ENCODE measurements at regions not wholly inside any gene's neighbourhood (a gene's known extent, or its start where the extent isn't known, plus 50 kb on each side); places are given as distances from the start of the nearest gene placed in this dataset.

- TF ChIP-seq EZH2 (IDR thresholded peaks at IDR 0.05; ENCODE audit: borderline replicate concordance, low read length) = no peak
- no peak for TF ChIP-seq CTCF (IDR thresholded peaks at IDR 0.05; ENCODE audit: low read length)
These were observed 118.3 kb downstream of the NCOR2 start for GRCh38 chr12:124448955-124449622.
